GM12878 (cell line): ENCODE measurements at regions not wholly inside any gene's neighbourhood (a gene's known extent, or its start where the extent isn't known, plus 50 kb on each side); places are given as distances from the start of the nearest gene placed in this dataset.

Experiments used
- ATAC-seq: fragments of 200-7000 bp; cut with Tn5 transposase; 3 replicates; pipeline ENCODE4 v1.9.1; 2020; ENCODE audit warnings: mild to moderate bottlenecking, moderate library complexity
- BruUV-seq: library from RNA; stranded (reverse); fragments of 400-500 nt; replicated peaks from 2 replicates; lab custom pipeline; 2021; lab: Mats Ljungman, UMichigan
- CTCF ChIA-PET: fragments of 300-600 bp; sonication (Branson Sonifier 250); formaldehyde crosslinking; extraction: SDS; loops from one replicate; lab custom pipeline; 2021; ENCODE audit warnings: inconsistent platforms; lab: Yijun Ruan, JAX
- POLR2A ChIA-PET: fragments of 350-600 bp; formaldehyde crosslinking; extraction: SDS; loops from one replicate; lab custom pipeline; 2021; ENCODE audit warnings: inconsistent platforms; lab: Charles Lee
- RAD21 ChIA-PET: fragments of 300-600 bp; sonication (Branson Sonifier 250); formaldehyde crosslinking; loops from one replicate; lab custom pipeline; 2023; ENCODE audit warnings: antibody characterized with exemption; ENCODE audit not compliant: unreplicated experiment; lab: Charles Lee
- SMC1A ChIA-PET: fragments of 300-600 bp; sonication (Branson Sonifier 250); formaldehyde crosslinking; loops from one replicate; lab custom pipeline; 2023; ENCODE audit not compliant: unreplicated experiment, uncharacterized antibody; lab: Charles Lee
- DNase-seq: peaks from one replicate; pipeline ENCODE4 v3.0.0-alpha.2; 2011; ENCODE audit warnings: low read depth, low spot score
- FAIRE-seq: peaks from 3 replicates; lab custom pipeline; 2011; peaks lifted over from hg19 to GRCh38; lab: Jason Lieb, UNC
- H2AFZ ChIP-seq: 2 replicates; pipeline ENCODE4 v1.6.0; 2011; ENCODE audit warnings: low read depth, low read length, control low read depth; ENCODE audit not compliant: control insufficient read depth
- H3K27ac ChIP-seq: 2 replicates; pipeline ENCODE4 v1.5.1; 2011; ENCODE audit warnings: control low read depth; ENCODE audit not compliant: control insufficient read depth, insufficient read depth
- H3K27me3 ChIP-seq, 2 experiments: replicated peaks in 1 of 2; 2 replicates each; pipeline versions ENCODE4 v1.6.0 to v1.6.1; 2011; ENCODE audit warnings: low read length in 1 of 2; ENCODE audit not compliant: control insufficient read depth in 2 of 2, insufficient read depth in 2 of 2
- H3K36me3 ChIP-seq, 2 experiments: 2 replicates each; pipeline ENCODE4 v1.5.1; 2011; ENCODE audit warnings: low read length in 1 of 2; ENCODE audit not compliant: control insufficient read depth in 2 of 2, insufficient read depth in 2 of 2
- H3K4me1 ChIP-seq: 2 replicates; pipeline ENCODE4 v1.6.1; 2011; ENCODE audit warnings: mild to moderate bottlenecking, low read length, moderate library complexity, mixed read lengths; ENCODE audit not compliant: control insufficient read depth, insufficient read depth
- H3K4me2 ChIP-seq: 2 replicates; pipeline ENCODE4 v1.6.0; 2011; ENCODE audit warnings: control low read depth; ENCODE audit not compliant: control insufficient read depth, insufficient read depth
- H3K4me3 ChIP-seq: fragments of 200-600 bp; sonication (generic); 2 replicates; pipeline ENCODE4 v1.5.1; 2016
- H3K79me2 ChIP-seq: 2 replicates; pipeline ENCODE4 v1.6.0; 2011; ENCODE audit warnings: low read length; ENCODE audit not compliant: control insufficient read depth, insufficient read depth
- H3K9ac ChIP-seq: 2 replicates; pipeline ENCODE4 v1.8.0; 2011; ENCODE audit warnings: low read length, control low read depth, mixed read lengths; ENCODE audit not compliant: control insufficient read depth, insufficient read depth
- H3K9me3 ChIP-seq: replicated peaks from 3 replicates; pipeline ENCODE4 v1.5.1; 2011; ENCODE audit warnings: mild to moderate bottlenecking, low read length; ENCODE audit not compliant: control insufficient read depth, insufficient read depth
- H4K20me1 ChIP-seq: 2 replicates; pipeline ENCODE4 v1.6.0; 2011; ENCODE audit not compliant: control insufficient read depth, insufficient read depth
- CHD4 ChIP-seq: fragments of 200-600 bp; sonication (generic); IDR thresholded peaks from 2 replicates; pipeline ENCODE4 v1.6.1; 2016; ENCODE audit warnings: mild to moderate bottlenecking
- E4F1 ChIP-seq: fragments of 450-650 bp; IDR thresholded peaks from 2 replicates; pipeline ENCODE4 v1.6.1; 2018; ENCODE audit warnings: borderline replicate concordance, mild to moderate bottlenecking; ENCODE audit not compliant: partially characterized antibody
- EP300 ChIP-seq, 2 experiments: fragments of 150-350 bp in 1 of 2; IDR thresholded peaks; 2 replicates each; pipeline ENCODE4 v1.6.1; 2011 to 2012; ENCODE audit warnings: low read depth in 2 of 2, low read length in 2 of 2, borderline replicate concordance in 1 of 2, improper control_type of control experiment in 1 of 2, inconsistent platforms in 1 of 2; ENCODE audit not compliant: control insufficient read depth in 1 of 2
- ESRRA ChIP-seq: IDR thresholded peaks from 2 replicates; pipeline ENCODE4 v1.6.1; 2012; ENCODE audit warnings: mild to moderate bottlenecking, low read length, improper control_type of control experiment
- ETV6 ChIP-seq, 2 experiments: fragments of 450-650 bp in 1 of 2; IDR thresholded peaks in 1 of 2; conservative IDR thresholded peaks in 1 of 2; 2 replicates each; pipeline ENCODE4 v1.6.1; 2014; ENCODE audit warnings: antibody characterized with exemption in 1 of 2, borderline replicate concordance in 1 of 2, low read depth in 1 of 2, mild to moderate bottlenecking in 1 of 2, moderate library complexity in 1 of 2
- FOXM1 ChIP-seq: IDR thresholded peaks from 2 replicates; pipeline ENCODE4 v1.6.1; 2012; ENCODE audit warnings: low read depth, mild to moderate bottlenecking, inconsistent platforms, low read length, moderate library complexity
- MAX ChIP-seq: IDR thresholded peaks from 2 replicates; pipeline ENCODE4 v1.6.1; 2012; ENCODE audit warnings: low read depth, low read length, improper control_type of control experiment
- MEF2A ChIP-seq: IDR thresholded peaks from 2 replicates; pipeline ENCODE4 v1.6.1; 2011; ENCODE audit warnings: low read depth, mild to moderate bottlenecking, low read length, moderate library complexity; ENCODE audit not compliant: insufficient read depth
- POU2F2 ChIP-seq: IDR thresholded peaks from 3 replicates; pipeline ENCODE4 v1.6.1; 2011; ENCODE audit warnings: low read depth, mild to moderate bottlenecking, low read length, borderline replicate concordance
- RELA ChIP-seq: fragments of 450-650 bp; IDR thresholded peaks from 2 replicates; pipeline ENCODE4 v1.8.0; 2014; ENCODE audit warnings: borderline replicate concordance; ENCODE audit not compliant: partially characterized antibody
- SMAD5 ChIP-seq: IDR thresholded peaks from 2 replicates; pipeline ENCODE4 v1.6.1; 2016; ENCODE audit warnings: antibody characterized with exemption, low read depth
- USF1 ChIP-seq: IDR thresholded peaks from 2 replicates; pipeline ENCODE4 v1.6.1; 2011; ENCODE audit warnings: borderline replicate concordance, low read depth, mild to moderate bottlenecking, moderate library complexity, mixed read lengths, low read length; ENCODE audit not compliant: insufficient read depth; ENCODE audit errors: extremely low read length
- ZBED1 ChIP-seq: IDR thresholded peaks from 2 replicates; pipeline ENCODE4 v1.6.1; 2016; ENCODE audit warnings: borderline replicate concordance
- WGBS: methylation state at CpG from one replicate; pipeline ENCODE4 v1.1.6; 2016; ENCODE audit warnings: low lambda C conversion rate; ENCODE audit not compliant: insufficient replicate concordance, insufficient coverage; ENCODE audit errors: missing lambda C conversion rate; 5-methylcytosine and 5-hydroxymethylcytosine counted together
- in situ Hi-C: fragments of 300-500 bp; cut with MboI; formaldehyde crosslinking; loops from 9 replicates; pipeline ENCODE4 v1.14.3; 2018; ENCODE audit warnings: mixed read lengths
- intact Hi-C: fragments of 100-400 bp; cut with micrococcal nuclease; formaldehyde crosslinking; loops from one replicate; pipeline ENCODE4 v1.14.2; 2022; ENCODE audit not compliant: unreplicated experiment

GRCh38 chr21:45352621-45353139 lies 52.3 kb upstream of the COL18A1 start:
- FAIRE-seq (no peak), ATAC-seq (no peak), DNase-seq (no peak)
- ChIA-PET CTCF (no interaction called here), POLR2A (no interaction called here), SMC1A (no interaction called here), RAD21 (no interaction called here)
- H3K9me3 ChIP-seq: no peaks in the 10 kb centered on the region
- no peaks in the 10 kb centered on the region for H3K4me1 ChIP-seq
- no peaks in the 10 kb centered on the region for H4K20me1 ChIP-seq
- BruUV-seq: no TSS peak
- no peaks in the 10 kb centered on the region; a peak in 2 of 4 replicates for H3K27me3 ChIP-seq
- 43% methylated on average over 26 of the region's 26 CpGs for WGBS
- no peak overlapping the region for H3K27ac ChIP-seq
- in situ Hi-C loops (no loop called here), intact Hi-C loops (no loop called here)
- H2AFZ ChIP-seq: no peak overlapping the region
- no peaks in the 10 kb centered on the region for H3K36me3 ChIP-seq
- no peak overlapping the region for H3K9ac ChIP-seq
- no peak overlapping the region for H3K4me3 ChIP-seq
- no peak overlapping the region for H3K4me2 ChIP-seq
- TF ChIP-seq E4F1 (no peak), ESRRA (no peak)
- no peaks in the 10 kb centered on the region for H3K79me2 ChIP-seq

- no peak overlapping the region for H3K4me2 ChIP-seq
- no peak overlapping the region for H3K9ac ChIP-seq
- H3K4me1 ChIP-seq: no peaks in the 10 kb centered on the region
- SMC1A ChIA-PET: no interaction called here
- intact Hi-C loops: no loop called here
- FAIRE-seq: no peak
- no peak overlapping the region for H2AFZ ChIP-seq
- ATAC-seq: no peak
- H3K27me3 ChIP-seq: no peaks in the 10 kb centered on the region; a peak in 2 of 4 replicates
- no peaks in the 10 kb centered on the region for H3K36me3 ChIP-seq
- no peaks in the 10 kb centered on the region for H4K20me1 ChIP-seq
- RAD21 ChIA-PET: no interaction called here
- in situ Hi-C loops: no loop called here
- no peaks in the 10 kb centered on the region for H3K79me2 ChIP-seq
- no peak overlapping the region for H3K4me3 ChIP-seq
- WGBS: 6% methylated on average over 3 of the region's 3 CpGs
- H3K27ac ChIP-seq: no peak overlapping the region
- no TSS peak for BruUV-seq
- no peak for DNase-seq
- CTCF ChIA-PET: no interaction called here
- POLR2A ChIA-PET: no interaction called here
- H3K9me3 ChIP-seq: no peaks in the 10 kb centered on the region
- no peak for TF ChIP-seq ETV6 (conservative IDR thresholded peaks at IDR 0.05 in 1 of 2, IDR thresholded peaks at IDR 0.05 in 1 of 2; ENCODE audit: borderline replicate concordance in 1 of 2, low read depth in 1 of 2)
- TF ChIP-seq MAX: no peak
- no peak for TF ChIP-seq MEF2A
- TF ChIP-seq EP300 (IDR thresholded peaks at IDR 0.05; ENCODE audit: borderline replicate concordance in 1 of 2, control insufficient read depth in 1 of 2, low read depth in 2 of 2, low read length in 2 of 2): no peak
- TF ChIP-seq USF1: no peak
- TF ChIP-seq ZBED1: no peak
- TF ChIP-seq CHD4: no peak
- no peak for TF ChIP-seq RELA
- TF ChIP-seq SMAD5: no peak
- no peak for TF ChIP-seq POU2F2
- no peak for TF ChIP-seq FOXM1
Measured at GRCh38 chr21:45353200-45353599, 51.8 kb upstream of the COL18A1 start.
